GM19099 (cell line): ENCODE measurements at regions not wholly inside any gene's neighbourhood (a gene's known extent, or its start where the extent isn't known, plus 50 kb on each side); places are given as distances from the start of the nearest gene placed in this dataset.

ENCODE experiments used
- POLR2A ChIP-seq: IDR thresholded peaks from 3 replicates; pipeline ENCODE4 v1.6.1; 2011; ENCODE audit warnings: low read depth; ENCODE audit not compliant: insufficient read length; ENCODE audit errors: extremely low read depth

- no peak for TF ChIP-seq POLR2A
These were observed 304.3 kb upstream of the PITRM1 start for GRCh38 chr10:3476640-3477448.

DNA sequence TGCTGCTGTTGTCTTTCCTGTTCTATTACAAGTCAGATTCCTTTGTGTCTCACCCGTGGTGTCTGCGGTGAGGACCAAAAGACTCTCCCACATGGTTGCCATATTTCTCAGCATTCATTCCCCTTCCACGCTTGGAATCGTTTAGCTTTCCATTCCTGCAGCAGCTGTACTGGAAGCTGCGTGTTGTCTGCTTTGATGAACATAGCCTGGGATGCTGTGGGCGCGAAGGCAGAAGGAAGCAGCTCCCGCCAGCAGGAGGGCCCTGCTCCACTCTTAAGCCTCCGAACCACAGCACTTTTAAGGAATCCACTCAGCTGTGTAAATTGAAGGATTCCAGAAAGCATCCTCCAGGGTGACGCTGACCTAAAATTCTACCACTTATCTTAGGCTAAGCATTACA lies 303.6 kb upstream of the PITRM1 start:
- no peak for TF ChIP-seq POLR2A

GRCh38 chr10:3475367-3475766 lies 302.8 kb upstream of the PITRM1 start:
- no peak for TF ChIP-seq POLR2A

DNA sequence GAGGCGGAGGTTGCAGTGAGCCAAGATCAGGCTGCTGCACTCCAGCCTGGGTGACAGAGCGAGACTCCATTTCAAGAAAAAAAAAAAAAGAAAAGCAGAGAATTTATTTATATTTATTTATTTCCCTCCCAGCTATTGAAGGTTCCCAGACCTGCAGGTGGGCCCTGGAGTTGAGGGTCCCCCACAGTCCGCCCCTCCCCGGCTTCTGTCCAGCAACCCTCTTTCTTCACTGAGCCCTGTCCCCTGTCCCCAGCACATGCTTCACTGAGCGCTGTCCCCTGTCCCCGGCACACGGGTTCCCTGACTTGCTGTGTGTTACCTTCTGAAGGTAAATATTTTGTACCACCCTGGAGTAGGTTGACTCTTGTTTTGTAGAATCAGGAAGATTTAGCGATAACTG lies 301.7 kb upstream of the PITRM1 start:
- TF ChIP-seq POLR2A = no peak

DNA sequence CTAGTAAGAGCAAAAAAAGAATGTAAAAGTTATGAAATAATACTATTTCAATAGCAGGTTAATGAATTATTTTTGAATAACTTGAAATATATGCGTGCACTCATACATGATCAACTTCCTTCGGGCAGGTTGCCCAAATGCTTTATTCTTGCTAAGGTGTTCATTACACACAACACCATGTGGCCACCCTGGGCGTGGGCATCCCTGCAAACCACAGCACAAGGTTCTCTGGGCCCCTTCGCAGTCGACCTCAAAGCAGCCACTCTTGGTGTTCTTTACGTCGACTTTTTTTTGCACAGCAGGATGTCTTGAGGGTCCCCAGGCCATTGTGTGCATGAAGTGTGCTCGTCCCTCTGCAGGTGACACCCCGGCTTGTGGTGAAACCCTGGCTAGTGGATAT lies 300.7 kb upstream of the PITRM1 start:
- TF ChIP-seq POLR2A = no peak

DNA sequence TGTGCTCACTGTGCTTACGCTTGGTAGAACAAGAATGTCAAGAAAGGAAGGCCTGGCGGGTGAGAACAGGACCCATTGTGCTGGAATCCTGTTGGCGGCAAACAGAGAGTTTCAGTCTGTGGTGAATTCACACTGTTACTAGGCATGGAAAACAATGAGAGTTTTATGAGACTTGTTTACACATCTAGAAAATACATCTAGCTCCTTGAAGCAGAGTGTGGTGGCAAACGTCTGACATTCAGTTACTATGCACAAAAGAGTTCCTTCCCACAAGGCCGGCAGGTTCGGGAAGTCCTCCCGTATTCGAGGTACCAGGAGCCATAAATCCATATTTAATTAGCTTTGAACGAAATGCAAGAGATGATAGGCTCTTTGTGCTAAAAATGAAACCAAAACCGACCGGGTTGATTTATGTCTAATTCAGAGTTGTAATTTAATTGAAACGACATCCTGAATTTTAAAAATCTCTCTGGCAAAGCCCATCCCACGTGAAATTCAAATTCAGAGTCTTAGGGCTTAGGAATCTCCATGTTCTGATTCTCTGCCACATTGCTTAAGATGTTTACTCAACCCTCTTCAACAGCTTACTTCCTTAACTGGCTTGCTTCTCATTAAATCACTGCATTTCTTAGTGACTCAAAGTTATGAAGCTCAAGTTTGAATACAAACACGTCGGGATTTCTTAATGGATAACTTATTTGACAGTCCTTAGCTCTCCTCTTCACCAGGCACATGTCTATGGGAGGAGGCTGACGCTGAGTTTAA lies 299.9 kb upstream of the PITRM1 start:
- TF ChIP-seq POLR2A = no peak

- no peak for TF ChIP-seq POLR2A
These were observed 299.3 kb upstream of the PITRM1 start for GRCh38 chr10:3471927-3472286.

DNA sequence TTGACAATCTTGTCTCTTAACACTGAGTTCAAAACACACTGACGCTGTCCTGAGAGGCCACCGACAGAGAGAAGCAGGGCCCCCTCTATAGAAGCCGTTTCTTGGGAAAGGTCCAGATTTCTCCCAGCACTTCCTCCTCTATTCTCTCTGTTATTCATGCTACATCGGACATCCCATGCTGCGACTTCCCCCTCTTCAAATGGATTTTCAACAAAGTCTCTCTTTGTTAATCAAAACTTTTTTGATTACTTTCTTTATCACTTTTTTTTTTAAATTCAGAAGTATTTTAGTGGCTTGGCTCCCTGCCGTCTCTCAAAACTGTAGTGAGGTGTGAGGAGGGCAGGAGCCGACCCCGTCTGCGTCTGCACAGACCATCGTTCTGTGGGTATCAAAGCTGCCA lies 298.9 kb upstream of the PITRM1 start:
- no peak for TF ChIP-seq POLR2A

DNA sequence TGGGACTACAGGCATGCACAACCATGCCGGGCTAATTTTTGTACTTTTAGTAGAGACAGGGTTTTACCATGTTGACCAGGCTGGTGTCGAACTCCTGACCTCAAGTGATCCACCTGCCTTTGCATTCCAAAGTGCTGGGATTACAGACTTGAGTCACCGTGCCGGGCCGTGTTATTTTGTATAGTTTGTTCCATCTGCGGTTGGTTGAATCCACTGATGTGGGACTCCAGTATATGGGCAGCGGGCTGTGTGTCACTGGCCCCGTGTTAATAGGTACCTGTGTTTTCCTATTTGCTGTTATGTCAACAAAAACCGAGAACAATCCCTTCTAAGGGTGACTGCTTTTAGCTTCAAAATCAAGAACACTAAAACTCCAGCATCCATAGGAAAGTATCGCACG lies 297.6 kb upstream of the PITRM1 start:
- no peak for TF ChIP-seq POLR2A

- no peak for TF ChIP-seq POLR2A
These were observed 297.0 kb upstream of the PITRM1 start for GRCh38 chr10:3469639-3470020.

DNA sequence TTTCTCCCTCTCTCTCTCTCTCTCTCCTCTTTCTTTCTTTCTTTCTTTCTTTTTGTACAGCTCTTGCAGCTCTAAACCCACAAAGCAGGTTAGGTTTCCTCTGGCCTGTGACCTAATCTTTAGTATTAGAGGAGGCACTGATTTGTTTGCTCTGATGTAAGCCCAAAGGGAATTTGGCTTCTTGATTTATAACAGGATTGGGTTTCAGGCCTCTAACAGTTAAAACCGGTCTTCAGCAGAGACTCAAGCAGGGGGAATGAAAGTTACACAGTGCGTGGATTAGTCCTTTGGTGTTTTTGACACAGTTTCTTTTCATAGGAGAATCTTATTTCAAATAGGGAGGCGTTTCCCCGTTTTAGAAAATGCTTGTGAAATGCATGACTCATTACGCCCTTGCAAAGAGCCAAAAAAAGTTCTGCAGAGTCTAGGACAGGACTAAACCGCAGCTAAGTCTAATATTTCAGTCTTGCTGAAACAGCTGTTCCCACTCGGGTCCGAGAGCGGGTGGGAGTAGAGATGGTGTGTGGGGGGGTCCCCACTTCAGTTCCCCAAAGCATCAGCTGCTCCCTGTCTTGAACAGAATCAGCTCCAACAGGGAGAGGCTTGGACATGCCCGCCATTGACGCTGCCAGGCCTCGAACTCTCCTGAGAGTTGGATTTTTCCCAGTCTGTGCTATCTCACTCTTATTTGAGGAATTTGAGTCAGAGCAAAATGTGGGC lies 296.5 kb upstream of the PITRM1 start:
- TF ChIP-seq POLR2A = no peak

- TF ChIP-seq POLR2A = no peak
These were observed 294.7 kb upstream of the PITRM1 start for GRCh38 chr10:3467052-3467951.

DNA sequence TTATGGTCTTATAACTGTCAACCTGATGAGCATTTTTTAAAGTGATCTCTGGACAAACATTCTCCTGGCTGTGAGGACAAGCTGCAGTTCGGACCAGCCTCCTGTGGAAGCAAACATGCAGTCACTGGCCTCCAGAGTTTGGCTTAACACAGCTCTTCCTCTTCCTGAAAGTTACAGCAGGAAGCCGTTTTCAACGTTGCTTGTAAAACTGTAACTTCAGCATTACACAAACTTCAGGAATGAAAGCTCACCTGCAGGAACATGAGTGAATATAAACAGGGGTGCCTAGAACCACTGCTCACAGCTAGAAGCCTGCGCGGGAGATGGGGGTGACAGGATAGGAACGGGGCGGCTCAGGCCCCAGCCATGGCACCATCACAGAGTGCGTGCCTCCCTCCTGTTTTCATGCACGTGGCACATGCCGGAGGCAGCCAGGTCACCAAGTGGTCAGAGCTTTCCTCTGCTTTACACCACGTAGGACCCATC lies 292.9 kb upstream of the PITRM1 start:
- TF ChIP-seq POLR2A = no peak

GRCh38 chr10:3464760-3465405 lies 292.3 kb upstream of the PITRM1 start:
- TF ChIP-seq POLR2A = no peak
